Tibial nerve (tissue), 4 donors: ENCODE measurements at regions not wholly inside any gene's neighbourhood (a gene's known extent, or its start where the extent isn't known, plus 50 kb on each side); places are given as distances from the start of the nearest gene placed in this dataset.

Source experiments
- DNase-seq, 2 donors: peaks; one replicate each; pipeline ENCODE4 v3.0.0-alpha.2; 2019; ENCODE audit warnings: low spot score in 2 of 2
- H3K27ac ChIP-seq, 4 donors: fragments of 200-600 bp; sonication (generic) in 3 of 4; one replicate each; pipeline ENCODE4 v1.5.1; 2017 to 2019; ENCODE audit warnings: mild to moderate bottlenecking in 1 of 4
- H3K27me3 ChIP-seq, 2 donors: fragments of 200-600 bp; sonication (generic) in 1 of 2; one replicate each; pipeline versions ENCODE4 v1.5.1 to v1.6.0; 2017 to 2019
- H3K36me3 ChIP-seq, 3 donors: fragments of 200-600 bp; sonication (generic); one replicate each; pipeline ENCODE4 v1.5.1; 2018 to 2019
- H3K4me1 ChIP-seq, 4 donors: fragments of 200-600 bp; sonication (generic) in 3 of 4; one replicate each; pipeline ENCODE4 v1.5.1; 2017 to 2019
- H3K4me3 ChIP-seq, 4 donors: fragments of 200-600 bp; sonication (generic) in 3 of 4; one replicate each; pipeline ENCODE4 v1.5.1; 2017 to 2019; ENCODE audit warnings: mild to moderate bottlenecking in 1 of 4, moderate library complexity in 1 of 4
- H3K9me3 ChIP-seq, 4 donors: fragments of 200-600 bp; sonication (generic) in 3 of 4; one replicate each; pipeline ENCODE4 v1.5.1; 2017 to 2019
- EP300 ChIP-seq, 2 donors: sonication (generic); formaldehyde crosslinking; IDR thresholded peaks; one replicate each; pipeline ENCODE4 v1.6.1; 2017; ENCODE audit warnings: antibody characterized with exemption in 2 of 2, mild to moderate bottlenecking in 1 of 2
- POLR2A ChIP-seq, 2 donors: fragments of 450-650 bp; IDR thresholded peaks; one replicate each; pipeline ENCODE4 v1.6.1; 2017; ENCODE audit warnings: antibody characterized with exemption in 2 of 2, mild to moderate bottlenecking in 2 of 2, moderate library complexity in 2 of 2
- WGBS, 2 donors: methylation state at CpG; one replicate each; pipeline ENCODE4 v1.1.5; 2018; 5-methylcytosine and 5-hydroxymethylcytosine counted together
- TF ChIP-seq, protein P1 (sequence below), 5 experiments: fragments of 200-600 bp in 3 of 5; fragments of 450-650 bp in 2 of 5; sonication (generic) in 3 of 5; IDR thresholded peaks; one replicate each; pipeline ENCODE4 v1.5.1; 2016 to 2019; ENCODE audit warnings: antibody characterized with exemption in 5 of 5, mild to moderate bottlenecking in 3 of 5, moderate library complexity in 2 of 5

DNA sequence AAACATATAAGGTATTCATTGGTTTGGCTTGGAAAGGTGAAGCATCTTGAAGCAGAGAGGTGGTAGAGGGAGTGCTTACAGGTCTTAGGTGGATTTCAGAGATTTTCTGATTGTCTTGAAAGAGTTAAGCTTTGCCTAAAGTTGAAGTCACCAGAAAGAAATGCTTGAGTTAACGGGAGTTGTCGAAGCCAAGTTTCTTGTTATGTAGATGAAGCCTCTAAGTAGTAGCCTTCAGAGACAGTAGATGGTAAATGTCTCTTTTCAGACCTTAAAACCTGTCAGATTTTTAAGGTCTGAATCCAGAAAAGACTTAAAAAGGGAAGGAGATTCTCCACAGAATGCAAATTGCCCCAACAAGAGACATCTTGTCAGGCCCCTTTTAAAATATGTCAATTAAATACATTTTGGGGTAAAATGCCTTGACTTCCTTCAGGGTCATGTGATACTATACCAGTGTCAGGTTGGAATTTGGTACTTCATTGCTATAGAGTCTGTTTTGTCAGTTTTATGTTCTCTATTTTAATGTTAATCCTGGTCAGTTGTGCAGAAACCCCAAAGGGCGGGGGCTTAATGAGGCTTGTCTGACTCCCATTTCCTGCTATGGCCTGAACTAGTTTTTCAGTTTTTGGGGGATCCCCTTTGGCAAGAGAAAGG is 81.0 kb downstream of the PCDH18 start:
- H3K4me3 ChIP-seq = no peak overlapping the region
- no peaks in the 10 kb centered on the region for H3K36me3 ChIP-seq
- no peak overlapping the region for H3K27ac ChIP-seq
- no peaks in the 10 kb centered on the region for H3K27me3 ChIP-seq
- no peaks in the 10 kb centered on the region for H3K9me3 ChIP-seq
- H3K4me1 ChIP-seq = no peaks in the 10 kb centered on the region
- DNase-seq = no peak
- TF ChIP-seq POLR2A (IDR thresholded peaks at IDR 0.05) = no peak
- TF ChIP-seq EP300 (IDR thresholded peaks at IDR 0.05) = no peak
- TF ChIP-seq, protein P1, sequence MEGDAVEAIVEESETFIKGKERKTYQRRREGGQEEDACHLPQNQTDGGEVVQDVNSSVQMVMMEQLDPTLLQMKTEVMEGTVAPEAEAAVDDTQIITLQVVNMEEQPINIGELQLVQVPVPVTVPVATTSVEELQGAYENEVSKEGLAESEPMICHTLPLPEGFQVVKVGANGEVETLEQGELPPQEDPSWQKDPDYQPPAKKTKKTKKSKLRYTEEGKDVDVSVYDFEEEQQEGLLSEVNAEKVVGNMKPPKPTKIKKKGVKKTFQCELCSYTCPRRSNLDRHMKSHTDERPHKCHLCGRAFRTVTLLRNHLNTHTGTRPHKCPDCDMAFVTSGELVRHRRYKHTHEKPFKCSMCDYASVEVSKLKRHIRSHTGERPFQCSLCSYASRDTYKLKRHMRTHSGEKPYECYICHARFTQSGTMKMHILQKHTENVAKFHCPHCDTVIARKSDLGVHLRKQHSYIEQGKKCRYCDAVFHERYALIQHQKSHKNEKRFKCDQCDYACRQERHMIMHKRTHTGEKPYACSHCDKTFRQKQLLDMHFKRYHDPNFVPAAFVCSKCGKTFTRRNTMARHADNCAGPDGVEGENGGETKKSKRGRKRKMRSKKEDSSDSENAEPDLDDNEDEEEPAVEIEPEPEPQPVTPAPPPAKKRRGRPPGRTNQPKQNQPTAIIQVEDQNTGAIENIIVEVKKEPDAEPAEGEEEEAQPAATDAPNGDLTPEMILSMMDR (IDR thresholded peaks at IDR 0.05) = no peak
- 45 to 51% methylated on average over 3 of the region's 3 CpGs for WGBS, 2 donors

DNA sequence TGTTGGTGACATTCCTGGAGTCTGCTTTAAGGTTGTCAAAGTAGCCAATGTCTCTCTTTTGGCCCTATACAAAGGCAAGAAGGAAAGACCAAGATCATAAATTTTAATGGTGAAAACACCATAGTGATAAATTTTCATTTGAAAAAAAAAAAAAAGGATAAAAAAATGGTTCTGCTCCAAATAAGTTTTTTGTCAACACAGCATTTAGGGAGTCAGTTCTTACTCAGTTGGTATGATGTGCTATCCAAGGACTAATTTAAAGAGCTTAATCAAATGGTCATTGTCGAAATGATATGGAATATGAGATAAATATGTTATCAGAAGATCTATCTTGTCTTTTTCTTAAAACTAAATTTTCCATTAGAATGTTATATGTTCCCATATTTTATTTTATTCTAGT is 83.9 kb downstream of the PCDH18 start:
- TF ChIP-seq POLR2A (IDR thresholded peaks at IDR 0.05) (no peak), EP300 (IDR thresholded peaks at IDR 0.05) (no peak)
- TF ChIP-seq, protein P1 (IDR thresholded peaks at IDR 0.05) = no peak
- H3K27ac ChIP-seq = no peak overlapping the region
- no peaks in the 10 kb centered on the region for H3K36me3 ChIP-seq
- no peaks in the 10 kb centered on the region for H3K27me3 ChIP-seq
- no peak overlapping the region for H3K4me3 ChIP-seq
- WGBS, 2 donors = 91 to 95% methylated on average over 1 of the region's 1 CpG
- no peak for DNase-seq
- no peaks in the 10 kb centered on the region for H3K9me3 ChIP-seq
- no peaks in the 10 kb centered on the region for H3K4me1 ChIP-seq

DNA sequence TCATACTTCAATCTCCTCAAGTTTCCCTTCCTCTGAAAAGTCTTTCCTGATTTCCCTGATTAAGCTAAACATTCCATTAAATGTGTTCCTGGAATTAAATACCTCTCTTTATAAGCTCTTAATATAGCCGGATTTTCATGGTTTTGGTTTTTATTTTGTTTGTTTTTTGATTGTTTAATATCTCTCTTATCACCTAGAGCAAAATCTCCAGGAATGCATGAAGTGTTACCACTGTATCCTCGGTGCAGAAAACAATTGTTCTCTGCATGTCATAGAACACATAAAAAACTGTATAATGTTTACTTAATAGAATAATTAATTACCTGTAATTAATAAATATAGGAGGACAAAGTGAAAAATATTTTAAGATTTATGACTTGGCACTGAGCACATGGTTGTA is 86.2 kb downstream of the PCDH18 start:
- no peaks in the 10 kb centered on the region for H3K4me1 ChIP-seq
- TF ChIP-seq POLR2A (IDR thresholded peaks at IDR 0.05) (no peak), EP300 (IDR thresholded peaks at IDR 0.05) (no peak)
- TF ChIP-seq, protein P1 (IDR thresholded peaks at IDR 0.05) = no peak
- H3K27ac ChIP-seq = no peak overlapping the region
- no peaks in the 10 kb centered on the region for H3K27me3 ChIP-seq
- WGBS, 2 donors = 64 to 74% methylated on average over 2 of the region's 2 CpGs
- no peak overlapping the region for H3K4me3 ChIP-seq
- H3K9me3 ChIP-seq = no peaks in the 10 kb centered on the region
- no peak for DNase-seq
- H3K36me3 ChIP-seq = no peaks in the 10 kb centered on the region

DNA sequence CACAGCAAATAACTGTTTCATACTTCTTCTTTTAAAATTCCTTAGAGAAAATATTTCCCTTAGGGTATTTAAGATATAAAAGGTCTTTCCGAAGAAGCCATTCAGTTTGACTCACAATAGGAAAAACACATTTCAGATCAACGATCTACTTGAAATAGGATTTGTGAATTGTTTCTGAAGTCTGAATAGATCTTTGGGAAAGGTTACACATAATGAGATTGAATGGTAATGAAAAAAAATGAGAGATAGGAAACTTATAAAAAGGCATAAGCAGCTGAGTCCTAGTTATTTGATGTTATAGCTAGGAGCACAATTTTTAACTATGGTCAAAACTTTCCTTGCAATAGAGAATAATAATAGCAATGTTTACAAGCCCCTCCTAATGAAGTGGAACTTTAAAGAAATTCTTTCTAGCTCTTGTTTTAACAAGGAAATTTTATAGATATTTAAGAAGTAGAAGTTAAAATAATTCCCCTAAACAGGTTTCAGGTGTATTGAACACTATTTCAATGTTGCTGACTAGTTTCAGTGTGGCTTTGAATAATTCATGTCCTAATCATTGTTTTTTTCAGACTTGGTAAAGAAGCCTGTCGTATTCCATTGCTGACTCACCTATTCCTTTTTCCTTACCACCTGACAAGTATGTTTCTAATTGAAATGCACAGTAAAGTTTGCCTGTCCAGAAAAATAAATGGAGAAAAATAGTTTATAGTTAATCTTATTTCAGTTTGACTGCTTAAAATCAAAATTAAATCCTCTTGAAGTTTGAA is 89.1 kb downstream of the PCDH18 start:
- 65 to 74% methylated on average over 3 of the region's 3 CpGs for WGBS, 2 donors
- Histone ChIP-seq H3K4me1 (no peaks in the 10 kb centered on the region), H3K36me3 (no peaks in the 10 kb centered on the region), H3K27ac (no peak overlapping the region), H3K9me3 (no peaks in the 10 kb centered on the region), H3K27me3 (no peaks in the 10 kb centered on the region), H3K4me3 (no peak overlapping the region)
- no peak for DNase-seq
- TF ChIP-seq, protein P1 (IDR thresholded peaks at IDR 0.05) = no peak
- TF ChIP-seq POLR2A (IDR thresholded peaks at IDR 0.05) = no peak
- no peak for TF ChIP-seq EP300 (IDR thresholded peaks at IDR 0.05)
